Liver (tissue), 7 donors: ENCODE measurements at regions not wholly inside any gene's neighbourhood (a gene's known extent, or its start where the extent isn't known, plus 50 kb on each side); places are given as distances from the start of the nearest gene placed in this dataset.

ENCODE experiments used
- DNase-seq: peaks from one replicate; pipeline ENCODE4 v3.0.0-alpha.2; 2017; ENCODE audit warnings: low spot score
- H3K27ac ChIP-seq, 2 donors: one replicate each; pipeline ENCODE4 v1.7.0; 2013; ENCODE audit warnings: inconsistent platforms in 2 of 2, low read length in 2 of 2, control low read depth in 1 of 2, low read depth in 1 of 2, mild to moderate bottlenecking in 1 of 2
- H3K27me3 ChIP-seq, 4 donors: one replicate each; pipeline versions ENCODE4 v1.6.1 to v1.7.0; 2013; ENCODE audit warnings: low read length in 3 of 4, inconsistent platforms in 1 of 4, mild to moderate bottlenecking in 1 of 4, moderate library complexity in 1 of 4; ENCODE audit not compliant: control insufficient read depth in 4 of 4, insufficient read depth in 4 of 4
- H3K36me3 ChIP-seq, 4 donors: one replicate each; pipeline versions ENCODE4 v1.6.1 to v1.7.0; 2013; ENCODE audit warnings: low read length in 3 of 4, mild to moderate bottlenecking in 3 of 4, low read depth in 1 of 4, moderate library complexity in 1 of 4; ENCODE audit not compliant: control insufficient read depth in 4 of 4, insufficient read depth in 3 of 4
- H3K4me1 ChIP-seq, 4 donors: one replicate each; pipeline versions ENCODE4 v1.6.1 to v1.7.0; 2013; ENCODE audit warnings: low read length in 3 of 4, mild to moderate bottlenecking in 3 of 4, moderate library complexity in 1 of 4; ENCODE audit not compliant: control insufficient read depth in 4 of 4, insufficient read depth in 4 of 4
- H3K4me3 ChIP-seq, 3 donors: one replicate each; pipeline versions ENCODE4 v1.6.1 to v1.7.0; 2013; ENCODE audit warnings: low read length in 3 of 3, control low read depth in 1 of 3, low read depth in 1 of 3, mild to moderate bottlenecking in 1 of 3
- H3K9ac ChIP-seq, 2 donors: one replicate each; pipeline ENCODE4 v1.7.0; 2013; ENCODE audit warnings: low read length in 2 of 2, mild to moderate bottlenecking in 2 of 2, moderate library complexity in 2 of 2, control low read depth in 1 of 2, low read depth in 1 of 2
- H3K9me3 ChIP-seq, 4 donors: one replicate each; pipeline versions ENCODE4 v1.6.1 to v1.7.0; 2013; ENCODE audit warnings: low read length in 3 of 4; ENCODE audit not compliant: control insufficient read depth in 4 of 4
- EGR1 ChIP-seq, 2 donors: IDR thresholded peaks; 2 replicates each; pipeline ENCODE4 v1.6.1; 2016 to 2018; ENCODE audit warnings: antibody characterized with exemption in 2 of 2, low read depth in 2 of 2
- FOXA1 ChIP-seq: IDR thresholded peaks from 2 replicates; pipeline ENCODE4 v1.6.1; 2016; ENCODE audit warnings: antibody characterized with exemption
- FOXA2 ChIP-seq: IDR thresholded peaks from 2 replicates; pipeline ENCODE4 v1.6.1; 2016; ENCODE audit warnings: antibody characterized with exemption
- GABPA ChIP-seq, 2 donors: IDR thresholded peaks in 1 of 2; conservative IDR thresholded peaks in 1 of 2; 2 replicates each; pipeline ENCODE4 v1.6.1; 2016; ENCODE audit warnings: antibody characterized with exemption in 2 of 2, mild to moderate bottlenecking in 1 of 2, moderate library complexity in 1 of 2
- HNF4A ChIP-seq, 2 donors: conservative IDR thresholded peaks; 2 replicates each; pipeline ENCODE4 v1.6.1; 2016; ENCODE audit warnings: antibody characterized with exemption in 2 of 2, mild to moderate bottlenecking in 2 of 2
- HNF4G ChIP-seq: IDR thresholded peaks from 2 replicates; pipeline ENCODE4 v1.6.1; 2016; ENCODE audit warnings: antibody characterized with exemption
- JUND ChIP-seq, 2 donors: IDR thresholded peaks; 2 replicates each; pipeline ENCODE4 v1.6.1; 2016; ENCODE audit warnings: antibody characterized with exemption in 2 of 2
- NR2F2 ChIP-seq: IDR thresholded peaks from 2 replicates; pipeline ENCODE4 v1.6.1; 2016; ENCODE audit warnings: antibody characterized with exemption
- RAD21 ChIP-seq, 2 donors: IDR thresholded peaks; 2 replicates each; pipeline ENCODE4 v1.6.1; 2016; ENCODE audit warnings: antibody characterized with exemption in 2 of 2, mild to moderate bottlenecking in 2 of 2
- RXRA ChIP-seq, 2 donors: IDR thresholded peaks; 2 replicates each; pipeline ENCODE4 v1.6.1; 2017 to 2018; ENCODE audit warnings: antibody characterized with exemption in 2 of 2, mild to moderate bottlenecking in 1 of 2
- SP1 ChIP-seq: IDR thresholded peaks from 2 replicates; pipeline ENCODE4 v1.6.1; 2018; ENCODE audit warnings: antibody characterized with exemption, mild to moderate bottlenecking
- TAF1 ChIP-seq: conservative IDR thresholded peaks from 2 replicates; pipeline ENCODE4 v1.6.1; 2016; ENCODE audit warnings: antibody characterized with exemption, mild to moderate bottlenecking
- YY1 ChIP-seq: IDR thresholded peaks from 2 replicates; pipeline ENCODE4 v1.6.1; 2016; ENCODE audit warnings: antibody characterized with exemption, mild to moderate bottlenecking
- TF ChIP-seq, protein P1 (sequence below): IDR thresholded peaks from 2 replicates; pipeline ENCODE4 v1.6.1; 2016; ENCODE audit warnings: antibody characterized with exemption
- TF ChIP-seq, protein P2 (sequence below): IDR thresholded peaks from 2 replicates; pipeline ENCODE4 v1.6.1; 2016; ENCODE audit warnings: antibody characterized with exemption, mild to moderate bottlenecking
- TF ChIP-seq, protein P3 (sequence below): fragments of 150-350 bp; IDR thresholded peaks from 2 replicates; pipeline ENCODE4 v1.5.1; 2017; ENCODE audit warnings: improper control_type of control experiment, low read depth, low read length; ENCODE audit not compliant: missing input control
- TF ChIP-seq, protein P4 (sequence below): IDR thresholded peaks from 2 replicates; pipeline ENCODE4 v1.6.1; 2016; ENCODE audit warnings: antibody characterized with exemption
- TF ChIP-seq, protein P5 (sequence below): IDR thresholded peaks from 2 replicates; pipeline ENCODE4 v1.6.1; 2016; ENCODE audit warnings: antibody characterized with exemption
- donor health status: healthy.
- donor health status: healthy.
- donor health status: healthy.
- donor health status: healthy.

DNA sequence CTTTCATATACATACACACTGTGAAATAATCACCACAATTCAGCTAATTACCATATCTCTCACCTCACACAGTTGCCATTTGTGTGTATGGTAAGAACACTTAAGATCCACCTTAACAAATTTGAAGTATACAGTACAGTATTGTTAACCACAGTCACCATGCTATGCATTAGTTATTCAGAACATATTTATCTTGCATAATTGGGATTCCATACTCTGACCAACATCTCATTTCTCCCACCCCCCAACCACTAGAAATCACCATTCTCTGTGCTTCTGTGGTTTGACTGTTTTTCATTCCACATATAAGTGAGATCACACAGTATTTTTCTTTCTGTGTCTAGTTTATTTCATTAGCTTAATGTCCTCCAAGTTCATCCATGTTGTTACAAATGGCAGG is 247.7 kb upstream of the CTNNB1 start:
- TF ChIP-seq, protein P1, sequence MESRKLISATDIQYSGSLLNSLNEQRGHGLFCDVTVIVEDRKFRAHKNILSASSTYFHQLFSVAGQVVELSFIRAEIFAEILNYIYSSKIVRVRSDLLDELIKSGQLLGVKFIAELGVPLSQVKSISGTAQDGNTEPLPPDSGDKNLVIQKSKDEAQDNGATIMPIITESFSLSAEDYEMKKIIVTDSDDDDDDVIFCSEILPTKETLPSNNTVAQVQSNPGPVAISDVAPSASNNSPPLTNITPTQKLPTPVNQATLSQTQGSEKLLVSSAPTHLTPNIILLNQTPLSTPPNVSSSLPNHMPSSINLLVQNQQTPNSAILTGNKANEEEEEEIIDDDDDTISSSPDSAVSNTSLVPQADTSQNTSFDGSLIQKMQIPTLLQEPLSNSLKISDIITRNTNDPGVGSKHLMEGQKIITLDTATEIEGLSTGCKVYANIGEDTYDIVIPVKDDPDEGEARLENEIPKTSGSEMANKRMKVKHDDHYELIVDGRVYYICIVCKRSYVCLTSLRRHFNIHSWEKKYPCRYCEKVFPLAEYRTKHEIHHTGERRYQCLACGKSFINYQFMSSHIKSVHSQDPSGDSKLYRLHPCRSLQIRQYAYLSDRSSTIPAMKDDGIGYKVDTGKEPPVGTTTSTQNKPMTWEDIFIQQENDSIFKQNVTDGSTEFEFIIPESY, result no peak
- TF ChIP-seq TAF1 (no peak), JUND (IDR thresholded peaks at IDR 0.05) (no peak), GABPA (IDR thresholded peaks at IDR 0.05 in 1 of 2, conservative IDR thresholded peaks at IDR 0.05 in 1 of 2) (no peak), NR2F2 (no peak), FOXA1 (no peak), HNF4G (no peak), FOXA2 (no peak), RXRA (IDR thresholded peaks at IDR 0.05) (no peak), HNF4A (conservative IDR thresholded peaks at IDR 0.05) (no peak), RAD21 (IDR thresholded peaks at IDR 0.05) (no peak), EGR1 (IDR thresholded peaks at IDR 0.05; ENCODE audit: low read depth in 2 of 2) (no peak), YY1 (no peak), SP1 (no peak)
- TF ChIP-seq, protein P2, sequence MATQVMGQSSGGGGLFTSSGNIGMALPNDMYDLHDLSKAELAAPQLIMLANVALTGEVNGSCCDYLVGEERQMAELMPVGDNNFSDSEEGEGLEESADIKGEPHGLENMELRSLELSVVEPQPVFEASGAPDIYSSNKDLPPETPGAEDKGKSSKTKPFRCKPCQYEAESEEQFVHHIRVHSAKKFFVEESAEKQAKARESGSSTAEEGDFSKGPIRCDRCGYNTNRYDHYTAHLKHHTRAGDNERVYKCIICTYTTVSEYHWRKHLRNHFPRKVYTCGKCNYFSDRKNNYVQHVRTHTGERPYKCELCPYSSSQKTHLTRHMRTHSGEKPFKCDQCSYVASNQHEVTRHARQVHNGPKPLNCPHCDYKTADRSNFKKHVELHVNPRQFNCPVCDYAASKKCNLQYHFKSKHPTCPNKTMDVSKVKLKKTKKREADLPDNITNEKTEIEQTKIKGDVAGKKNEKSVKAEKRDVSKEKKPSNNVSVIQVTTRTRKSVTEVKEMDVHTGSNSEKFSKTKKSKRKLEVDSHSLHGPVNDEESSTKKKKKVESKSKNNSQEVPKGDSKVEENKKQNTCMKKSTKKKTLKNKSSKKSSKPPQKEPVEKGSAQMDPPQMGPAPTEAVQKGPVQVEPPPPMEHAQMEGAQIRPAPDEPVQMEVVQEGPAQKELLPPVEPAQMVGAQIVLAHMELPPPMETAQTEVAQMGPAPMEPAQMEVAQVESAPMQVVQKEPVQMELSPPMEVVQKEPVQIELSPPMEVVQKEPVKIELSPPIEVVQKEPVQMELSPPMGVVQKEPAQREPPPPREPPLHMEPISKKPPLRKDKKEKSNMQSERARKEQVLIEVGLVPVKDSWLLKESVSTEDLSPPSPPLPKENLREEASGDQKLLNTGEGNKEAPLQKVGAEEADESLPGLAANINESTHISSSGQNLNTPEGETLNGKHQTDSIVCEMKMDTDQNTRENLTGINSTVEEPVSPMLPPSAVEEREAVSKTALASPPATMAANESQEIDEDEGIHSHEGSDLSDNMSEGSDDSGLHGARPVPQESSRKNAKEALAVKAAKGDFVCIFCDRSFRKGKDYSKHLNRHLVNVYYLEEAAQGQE, result no peak
- TF ChIP-seq, protein P3, sequence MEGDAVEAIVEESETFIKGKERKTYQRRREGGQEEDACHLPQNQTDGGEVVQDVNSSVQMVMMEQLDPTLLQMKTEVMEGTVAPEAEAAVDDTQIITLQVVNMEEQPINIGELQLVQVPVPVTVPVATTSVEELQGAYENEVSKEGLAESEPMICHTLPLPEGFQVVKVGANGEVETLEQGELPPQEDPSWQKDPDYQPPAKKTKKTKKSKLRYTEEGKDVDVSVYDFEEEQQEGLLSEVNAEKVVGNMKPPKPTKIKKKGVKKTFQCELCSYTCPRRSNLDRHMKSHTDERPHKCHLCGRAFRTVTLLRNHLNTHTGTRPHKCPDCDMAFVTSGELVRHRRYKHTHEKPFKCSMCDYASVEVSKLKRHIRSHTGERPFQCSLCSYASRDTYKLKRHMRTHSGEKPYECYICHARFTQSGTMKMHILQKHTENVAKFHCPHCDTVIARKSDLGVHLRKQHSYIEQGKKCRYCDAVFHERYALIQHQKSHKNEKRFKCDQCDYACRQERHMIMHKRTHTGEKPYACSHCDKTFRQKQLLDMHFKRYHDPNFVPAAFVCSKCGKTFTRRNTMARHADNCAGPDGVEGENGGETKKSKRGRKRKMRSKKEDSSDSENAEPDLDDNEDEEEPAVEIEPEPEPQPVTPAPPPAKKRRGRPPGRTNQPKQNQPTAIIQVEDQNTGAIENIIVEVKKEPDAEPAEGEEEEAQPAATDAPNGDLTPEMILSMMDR, result no peak
- TF ChIP-seq, protein P4, sequence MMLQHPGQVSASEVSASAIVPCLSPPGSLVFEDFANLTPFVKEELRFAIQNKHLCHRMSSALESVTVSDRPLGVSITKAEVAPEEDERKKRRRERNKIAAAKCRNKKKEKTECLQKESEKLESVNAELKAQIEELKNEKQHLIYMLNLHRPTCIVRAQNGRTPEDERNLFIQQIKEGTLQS, result no peak
- TF ChIP-seq, protein P5, sequence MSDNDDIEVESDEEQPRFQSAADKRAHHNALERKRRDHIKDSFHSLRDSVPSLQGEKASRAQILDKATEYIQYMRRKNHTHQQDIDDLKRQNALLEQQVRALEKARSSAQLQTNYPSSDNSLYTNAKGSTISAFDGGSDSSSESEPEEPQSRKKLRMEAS, result no peak

More for the DNA sequence above, 247.7 kb upstream of the CTNNB1 start:
- H3K4me3 ChIP-seq, result no peak overlapping the region
- no peak overlapping the region for H3K27ac ChIP-seq
- DNase-seq, result no peak
- no peaks in the 10 kb centered on the region for H3K4me1 ChIP-seq
- H3K36me3 ChIP-seq, result no peaks in the 10 kb centered on the region
- H3K27me3 ChIP-seq, result no peaks in the 10 kb centered on the region
- H3K9ac ChIP-seq, result no peak overlapping the region
- no peaks in the 10 kb centered on the region for H3K9me3 ChIP-seq
